GM18505 (cell line): ENCODE measurements at regions not wholly inside any gene's neighbourhood (a gene's known extent, or its start where the extent isn't known, plus 50 kb on each side); places are given as distances from the start of the nearest gene placed in this dataset.
A peak's percentile ranks its signal among the peaks of the same experiment; 100 is the strongest.

Experiments
- ATAC-seq: cut with Tn5 transposase; IDR thresholded peaks from one replicate; pipeline ENCODE4 v1.9.1; 2021; ENCODE audit not compliant: unreplicated experiment
- POLR2A ChIP-seq: IDR thresholded peaks from 4 replicates; pipeline ENCODE4 v1.6.1; 2011; ENCODE audit warnings: borderline replicate concordance; ENCODE audit not compliant: insufficient read depth, insufficient read length; ENCODE audit errors: extremely low read depth

DNA sequence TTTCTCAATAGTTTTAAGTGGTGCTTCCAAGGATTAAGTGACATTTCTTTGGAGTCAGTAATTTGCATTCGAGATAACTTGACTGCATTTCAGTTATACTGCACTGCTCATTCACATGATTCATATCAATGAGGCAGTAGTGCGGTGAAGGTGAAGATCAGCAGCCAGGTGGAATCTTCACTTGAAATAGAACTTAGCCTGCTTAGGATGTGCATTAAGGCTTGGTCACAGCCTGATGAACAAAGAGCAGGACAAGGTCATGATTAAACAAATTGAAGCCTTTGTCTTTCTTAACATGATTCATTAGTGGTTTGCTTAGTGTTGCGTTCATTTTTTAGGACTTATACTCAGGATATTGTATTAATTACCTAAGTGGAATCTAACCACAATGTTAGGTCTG, 212.1 kb upstream of the GALNTL6 start:
- ATAC-seq: no peak
- TF ChIP-seq POLR2A: no peak

DNA sequence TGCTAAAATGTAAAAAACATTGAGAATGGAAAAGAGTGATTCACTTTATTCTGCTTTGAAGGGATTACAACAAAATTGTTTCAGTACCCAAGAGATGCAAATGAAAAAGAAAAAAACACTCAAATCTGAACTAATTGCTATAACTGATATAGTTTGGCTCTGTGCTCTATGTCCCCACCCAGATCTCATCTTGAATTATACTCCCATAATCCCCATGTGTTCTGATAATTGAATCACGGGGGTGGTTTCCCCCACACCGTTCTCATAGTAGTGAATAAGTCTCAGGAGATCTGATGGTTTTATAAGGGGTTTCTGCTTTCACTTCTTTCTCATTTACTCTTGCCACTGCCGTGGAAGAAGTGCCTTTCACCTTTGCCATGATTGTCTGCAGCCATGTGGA, 213.6 kb upstream of the GALNTL6 start:
- ATAC-seq: no peak
- no peak for TF ChIP-seq POLR2A

DNA sequence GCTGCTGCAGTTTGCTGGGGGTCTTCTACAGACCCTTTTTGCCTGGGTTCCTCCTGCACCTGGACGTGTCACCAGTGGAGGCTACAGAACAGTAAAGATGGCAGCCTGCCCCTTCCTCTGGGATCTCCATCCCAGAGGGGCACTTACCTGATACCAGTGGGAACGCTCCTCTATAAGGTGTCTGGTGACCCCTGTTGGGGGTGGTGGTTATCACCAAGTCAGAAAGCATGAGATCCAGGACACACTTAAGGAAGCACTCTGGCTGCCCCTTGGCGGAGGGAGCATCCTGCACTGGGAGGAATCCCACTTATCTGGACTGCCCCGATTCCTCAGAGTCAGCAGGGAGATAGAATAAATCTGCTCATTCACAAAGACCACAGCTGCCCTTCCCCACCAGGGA, 218.9 kb upstream of the GALNTL6 start:
- TF ChIP-seq POLR2A: no peak
- no peak for ATAC-seq

DNA sequence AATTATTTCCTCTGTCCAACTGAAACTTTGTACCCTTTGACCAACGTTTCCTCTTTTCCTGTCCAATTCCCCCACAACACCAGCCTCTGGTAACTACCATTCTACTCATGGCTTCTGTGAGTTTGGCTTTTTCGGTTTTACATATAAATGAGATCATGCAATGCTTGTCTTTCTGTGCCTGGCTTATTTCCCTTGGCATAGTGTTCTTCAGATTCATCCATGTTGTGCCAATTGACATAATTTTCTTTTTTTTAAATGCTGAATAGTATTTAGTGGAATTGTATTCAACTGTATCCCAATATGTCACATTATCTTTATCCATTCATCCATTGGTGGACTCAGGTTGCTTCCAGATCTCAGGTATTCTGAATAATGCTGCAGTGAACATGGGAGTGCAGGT, 222.5 kb upstream of the GALNTL6 start:
- no peak for ATAC-seq
- no peak for TF ChIP-seq POLR2A

DNA sequence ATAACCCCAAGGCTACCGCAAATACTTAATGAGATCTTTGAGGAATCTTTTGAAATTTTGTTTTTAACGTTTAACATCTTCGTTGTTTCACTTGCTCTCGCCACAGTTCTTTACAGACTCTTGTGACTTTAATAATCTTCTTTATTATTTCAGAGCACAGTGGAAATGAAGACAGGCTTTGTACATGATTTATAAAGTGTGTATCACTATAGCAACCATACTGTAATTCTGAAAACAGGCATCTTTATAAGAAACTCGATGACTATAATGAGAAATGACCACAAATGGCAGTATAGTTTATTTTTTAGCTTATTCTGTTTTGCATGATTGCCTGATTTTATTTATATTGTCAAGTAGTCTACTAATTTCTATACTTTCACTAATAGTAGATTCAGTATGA, 224.4 kb upstream of the GALNTL6 start:
- no peak for TF ChIP-seq POLR2A

DNA sequence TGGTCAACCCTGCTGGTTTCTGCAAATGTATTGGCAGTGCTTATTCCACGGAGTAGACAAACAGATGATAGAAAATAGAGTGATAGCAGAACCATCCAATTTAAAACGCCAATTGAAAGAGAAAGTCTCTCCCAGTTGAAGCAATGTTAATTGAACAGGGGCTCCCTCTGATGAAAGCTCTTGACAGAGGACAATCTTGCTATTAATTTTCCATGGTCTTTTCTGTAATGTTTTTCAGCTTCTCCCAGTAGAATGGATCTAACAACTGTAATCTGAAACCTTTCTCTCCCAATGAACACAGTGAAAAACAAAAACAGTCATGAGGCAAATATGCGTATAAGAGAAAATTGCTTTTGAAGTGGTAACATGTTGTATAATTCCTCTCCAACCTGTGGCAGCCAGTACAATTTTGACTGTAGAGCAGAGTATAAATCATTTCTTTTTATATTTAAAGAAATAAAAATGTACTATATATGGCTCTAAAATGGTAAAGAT, 225.1 kb upstream of the GALNTL6 start:
- TF ChIP-seq POLR2A: no peak
- no peak for ATAC-seq

More for the DNA sequence above, 224.4 kb upstream of the GALNTL6 start:
- no peak for ATAC-seq

DNA sequence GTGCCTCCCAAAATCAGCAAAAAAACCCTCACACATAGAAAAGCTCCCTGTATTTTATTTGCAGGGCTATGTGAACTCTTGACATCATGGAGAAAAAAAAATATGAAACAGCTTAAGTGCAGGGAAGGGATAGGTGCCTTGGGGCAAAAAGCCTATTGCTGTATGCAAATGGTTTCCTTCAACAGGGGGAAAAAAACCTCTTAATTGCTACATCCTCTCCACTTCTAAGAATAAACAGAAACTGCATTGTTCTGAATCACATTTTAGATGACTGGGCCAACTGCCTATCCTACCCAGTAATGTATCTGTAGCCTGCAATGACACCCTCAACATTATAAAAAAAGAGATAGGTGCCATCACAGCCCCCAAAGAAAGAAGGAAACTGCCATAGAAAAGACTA, 229.4 kb upstream of the GALNTL6 start:
- peak; percentile 50 for ATAC-seq
- no peak for TF ChIP-seq POLR2A

DNA sequence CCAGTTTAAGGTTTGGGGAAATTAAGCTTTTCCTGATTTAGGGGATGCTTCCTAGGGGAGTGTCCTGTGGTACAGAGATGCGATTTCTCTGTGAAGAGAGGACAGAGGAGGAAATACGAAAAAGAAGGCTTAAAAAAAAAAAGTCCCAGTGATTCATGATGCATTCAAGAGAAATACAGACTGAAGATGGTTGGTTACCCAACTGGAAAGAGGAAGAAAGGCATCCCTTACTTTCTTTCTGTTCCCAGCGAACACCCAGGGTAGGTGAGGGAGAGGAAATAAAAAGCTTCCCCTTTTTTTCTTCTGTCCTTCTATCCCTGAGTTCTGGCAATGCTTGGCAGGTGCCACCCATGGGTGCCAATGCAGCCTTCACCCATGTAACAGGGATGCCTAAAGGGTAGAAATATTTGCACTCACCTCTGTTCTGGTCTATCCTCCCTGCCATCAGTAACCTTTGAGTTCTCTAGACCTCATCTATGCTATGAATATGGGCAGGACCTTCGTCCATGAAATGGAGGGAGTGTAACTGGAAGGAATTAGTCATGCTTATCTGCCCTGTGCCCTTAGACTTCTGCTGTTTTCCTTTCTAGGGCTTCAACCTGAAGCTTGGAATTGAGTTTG, 230.1 kb upstream of the GALNTL6 start:
- TF ChIP-seq POLR2A: no peak

DNA sequence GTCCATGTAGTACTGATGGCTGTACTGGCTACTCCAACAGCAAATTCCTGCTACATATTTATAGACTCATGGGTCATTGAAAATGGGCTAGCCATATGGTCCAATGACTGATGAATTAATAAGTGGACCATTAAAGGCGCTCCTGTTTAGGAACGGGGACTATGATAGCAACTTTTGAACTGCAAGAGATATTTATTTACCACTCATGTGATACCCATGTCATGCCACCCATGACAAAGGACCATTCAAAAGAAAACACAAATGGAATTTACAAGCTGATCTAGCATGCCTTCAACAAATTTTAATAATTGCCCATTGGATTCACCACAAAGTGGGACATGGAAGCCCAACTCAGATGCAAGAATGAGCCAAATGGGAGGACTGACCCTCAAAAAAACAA, 240.0 kb upstream of the GALNTL6 start:
- no peak for ATAC-seq
- TF ChIP-seq POLR2A: no peak

More for the DNA sequence above, 230.1 kb upstream of the GALNTL6 start:
- ATAC-seq: peak; percentile 50

DNA sequence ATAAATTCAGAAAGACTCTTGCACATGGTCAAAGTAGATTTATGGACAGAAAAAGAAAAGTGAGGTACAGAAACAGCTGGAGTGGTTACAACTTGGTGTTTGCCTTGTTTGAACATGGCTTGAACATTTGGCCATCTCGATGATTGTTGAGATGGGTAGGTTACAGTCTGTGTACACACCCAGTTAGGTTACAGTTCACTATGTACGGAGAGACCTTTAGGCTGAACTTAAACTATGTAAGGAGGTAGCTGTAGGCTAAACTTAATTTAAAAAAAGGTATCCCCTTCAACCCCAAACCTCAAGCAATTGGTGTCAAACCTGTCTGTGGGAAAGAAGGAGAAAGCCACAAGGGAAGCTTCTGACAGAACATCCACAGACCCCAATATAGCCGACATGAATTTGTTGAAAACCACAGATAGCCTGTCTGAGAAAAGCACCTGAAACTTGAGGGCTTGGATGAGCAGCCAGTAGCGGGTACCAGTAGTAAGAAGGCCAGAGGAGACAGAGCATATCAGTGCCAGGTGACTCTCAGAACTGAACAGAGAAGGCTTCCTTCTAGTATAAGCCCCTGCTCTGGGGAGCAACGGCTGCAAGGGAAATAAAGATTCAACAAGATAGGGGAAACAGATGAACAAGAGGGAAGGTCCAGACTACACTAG, 247.9 kb upstream of the GALNTL6 start:
- peak; percentile 94 for ATAC-seq
- TF ChIP-seq POLR2A: no peak

DNA sequence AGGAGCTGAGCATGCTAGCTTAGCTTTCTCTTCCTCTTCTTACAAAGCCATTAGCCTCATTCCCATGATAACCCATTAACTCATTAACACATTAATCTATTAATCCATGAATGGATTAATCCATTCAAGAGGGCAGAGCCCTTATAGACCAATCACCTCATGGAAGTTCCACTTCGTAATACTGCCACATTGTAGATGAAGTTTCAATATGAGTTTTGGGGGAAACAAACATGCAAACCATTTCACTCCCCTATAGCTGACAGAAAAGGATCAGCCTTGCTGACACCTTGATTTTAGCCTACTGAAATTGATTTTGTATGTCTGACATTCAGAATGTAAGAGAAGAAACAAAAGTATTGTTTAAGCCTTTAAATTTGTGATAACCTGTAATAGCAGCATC, 251.8 kb upstream of the GALNTL6 start:
- no peak for TF ChIP-seq POLR2A
- peak; percentile 57 for ATAC-seq

DNA sequence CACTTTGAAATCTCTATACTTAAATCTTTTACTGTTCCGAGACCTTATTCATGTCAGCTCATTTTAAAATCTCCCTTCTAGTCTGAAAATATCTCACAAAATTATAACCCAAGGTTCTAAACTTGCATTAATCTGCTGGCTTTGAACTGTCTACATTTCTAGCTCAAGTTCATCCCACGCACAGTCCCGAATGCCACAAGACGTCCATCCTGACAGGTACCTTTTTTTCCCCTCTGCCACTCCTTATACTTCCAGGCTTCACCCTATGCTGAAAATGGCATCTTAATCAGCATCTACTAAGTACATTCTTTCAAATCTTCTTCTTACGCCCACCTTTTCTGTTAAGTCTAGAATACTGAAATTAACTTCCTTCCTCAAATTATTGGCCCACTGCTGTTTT, 259.2 kb upstream of the GALNTL6 start:
- TF ChIP-seq POLR2A: no peak
- no peak for ATAC-seq

DNA sequence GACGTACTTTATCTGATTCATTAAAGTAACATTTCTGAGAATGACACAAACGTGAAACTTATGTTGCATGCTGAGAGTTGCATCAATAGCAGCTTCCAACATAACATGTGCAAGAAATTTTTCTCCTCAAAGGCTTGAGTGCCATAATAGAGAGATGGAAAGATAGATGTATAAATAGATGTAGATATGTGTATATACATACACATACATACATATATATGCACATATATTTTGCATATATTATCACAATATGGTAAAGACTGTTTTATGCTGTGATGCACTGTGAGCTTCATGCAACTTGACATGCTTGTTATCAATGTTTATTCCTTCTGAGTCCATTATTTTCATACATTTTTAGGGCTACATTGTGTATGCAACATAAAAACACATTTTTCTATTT, 270.6 kb upstream of the GALNTL6 start:
- TF ChIP-seq POLR2A: no peak
- ATAC-seq: no peak

DNA sequence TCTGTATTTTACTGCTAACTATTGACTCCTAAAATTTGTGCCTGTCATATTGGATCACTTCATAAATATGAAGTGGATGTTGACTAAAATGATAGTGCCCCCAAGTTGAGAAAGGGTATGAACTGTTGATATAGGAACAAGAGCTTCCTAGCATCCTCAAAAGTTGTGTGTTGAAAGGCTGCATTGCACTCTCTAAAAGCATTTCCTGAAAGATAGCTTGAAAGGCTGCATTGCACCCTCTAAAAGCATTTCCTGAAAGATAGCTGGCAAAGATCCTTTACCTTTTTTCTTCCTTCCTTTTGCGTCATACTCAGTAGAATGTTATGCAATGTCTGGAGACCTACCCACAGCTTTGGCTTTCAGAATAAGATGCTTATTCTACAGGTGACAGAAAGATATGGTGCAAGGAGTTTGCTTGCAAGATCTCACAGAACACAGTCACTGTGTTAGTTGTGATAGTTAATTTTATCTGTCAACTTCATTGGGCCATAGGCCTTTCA, 274.6 kb upstream of the GALNTL6 start:
- TF ChIP-seq POLR2A: no peak
- ATAC-seq: no peak

DNA sequence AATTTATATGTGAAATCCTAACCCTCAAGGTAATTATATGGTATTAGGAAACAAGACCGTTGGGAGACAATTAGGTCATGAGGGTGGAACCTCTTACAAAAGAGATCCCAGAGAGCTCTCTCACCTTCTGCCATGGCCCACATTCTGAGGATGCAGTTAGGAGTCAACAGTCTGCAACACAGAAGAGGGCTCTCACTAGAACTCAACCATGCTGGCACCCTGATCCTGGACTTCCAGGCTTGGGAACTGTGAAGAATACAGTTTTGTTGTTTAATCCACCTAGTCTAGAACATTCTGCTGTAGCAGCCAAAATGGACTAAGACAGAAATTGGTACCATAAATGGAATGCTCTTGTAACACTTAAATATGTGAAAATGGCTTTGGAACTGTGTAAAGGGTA, 278.8 kb upstream of the GALNTL6 start:
- no peak for ATAC-seq
- TF ChIP-seq POLR2A: no peak

DNA sequence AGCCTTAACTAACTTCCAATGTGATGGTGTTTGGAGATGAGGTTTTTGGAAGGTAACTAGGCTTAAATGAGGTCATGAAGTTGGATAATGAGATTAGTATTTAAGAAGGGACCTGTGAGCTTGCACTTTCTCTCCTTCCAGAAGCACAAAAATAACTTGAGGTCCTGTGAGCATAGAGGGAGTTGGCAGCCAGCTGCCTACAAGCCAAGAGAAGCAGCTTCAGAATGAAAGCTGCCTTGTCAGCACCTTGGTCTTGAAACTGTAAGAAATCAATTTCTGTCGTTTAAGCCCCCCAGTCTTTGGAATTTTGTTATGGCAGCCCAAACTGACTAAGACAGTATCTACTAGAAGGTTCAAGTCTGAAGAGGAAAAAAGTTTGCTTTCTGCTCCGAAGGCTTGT, 280.2 kb upstream of the GALNTL6 start:
- TF ChIP-seq POLR2A: no peak
- ATAC-seq: no peak
